Activated T-cell treated with anti-CD3 and anti-CD28 coated beads, Interleukin-2, amount 50 U/mL, for 4 hours (primary cell): ENCODE measurements at regions not wholly inside any gene's neighbourhood (a gene's known extent, or its start where the extent isn't known, plus 50 kb on each side); places are given as distances from the start of the nearest gene placed in this dataset.
"Not testable (repeated sequence)": the region's sequence is repeated elsewhere in the genome, so short reads cannot be mapped to it uniquely, and the experiment has no call there.

Experiments used
- ATAC-seq, 2 donors: fragments of 200-7000 bp; cut with Tn5 transposase; one replicate each; pipeline ENCODE4 v1.10.0; 2021
- DNase-seq: peaks from one replicate; pipeline ENCODE4 v3.0.0-alpha.2; 2020
- H3K27me3 Mint-ChIP-seq: one replicate; pipeline ENCODE4 v1.8.0; 2021; ENCODE audit warnings: low read depth, mixed read lengths
- H3K36me3 Mint-ChIP-seq: one replicate; pipeline ENCODE4 v1.8.0; 2022; ENCODE audit warnings: mixed read lengths; ENCODE audit not compliant: insufficient read depth
- H3K4me1 Mint-ChIP-seq: one replicate; pipeline ENCODE4 v1.8.0; 2021; ENCODE audit warnings: low read depth, mixed read lengths
- H3K4me3 Mint-ChIP-seq: one replicate; pipeline ENCODE4 v1.8.0; 2021; ENCODE audit warnings: mild to moderate bottlenecking, moderate library complexity, mixed read lengths
- H3K9me3 Mint-ChIP-seq: one replicate; pipeline ENCODE4 v1.8.0; 2021; ENCODE audit warnings: mixed read lengths

- H3K27me3 Mint-ChIP-seq: no peaks in the 10 kb centered on the region
- no peak for ATAC-seq
- H3K36me3 Mint-ChIP-seq: no peaks in the 10 kb centered on the region
- peaks cover 14% of the 10 kb centered on the region for H3K9me3 Mint-ChIP-seq
- H3K4me3 Mint-ChIP-seq: no peak overlapping the region
- no peaks in the 10 kb centered on the region for H3K4me1 Mint-ChIP-seq
- DNase-seq: no peak
These were observed 82.1 kb upstream of the BCHE start for GRCh38 chr3:165919284-165919683.

GRCh38 chr3:165918657-165918979 lies 81.4 kb upstream of the BCHE start:
- Mint-ChIP-seq H3K27me3 (no peaks in the 10 kb centered on the region), H3K4me1 (no peaks in the 10 kb centered on the region), H3K4me3 (no peak overlapping the region), H3K36me3 (no peaks in the 10 kb centered on the region), H3K9me3 (peaks cover 14% of the 10 kb centered on the region)
- no peak for ATAC-seq
- no peak for DNase-seq

- ATAC-seq, DNase-seq, H3K4me3 Mint-ChIP-seq, H3K4me1 Mint-ChIP-seq, H3K36me3 Mint-ChIP-seq, H3K27me3 Mint-ChIP-seq: not testable (repeated sequence)
- H3K9me3 Mint-ChIP-seq: peaks cover 14% of the 10 kb centered on the region
These were observed 80.9 kb upstream of the BCHE start for GRCh38 chr3:165917938-165918656.

- not testable (repeated sequence) for DNase-seq, H3K36me3 Mint-ChIP-seq
- H3K9me3 Mint-ChIP-seq: peaks cover 21% of the 10 kb centered on the region
These were observed 77.9 kb upstream of the BCHE start for GRCh38 chr3:165915104-165915503.

GRCh38 chr3:165903885-165904630 lies 66.8 kb upstream of the BCHE start:
- no peak overlapping the region for H3K4me3 Mint-ChIP-seq
- no peaks in the 10 kb centered on the region for H3K27me3 Mint-ChIP-seq
- H3K9me3 Mint-ChIP-seq: peaks cover 5% of the 10 kb centered on the region
- ATAC-seq (no peak), DNase-seq (no peak)
- no peaks in the 10 kb centered on the region for H3K4me1 Mint-ChIP-seq
- no peaks in the 10 kb centered on the region for H3K36me3 Mint-ChIP-seq

More at GRCh38 chr3:165915104-165915503, 77.9 kb upstream of the BCHE start:
- H3K27me3 Mint-ChIP-seq, H3K4me3 Mint-ChIP-seq, ATAC-seq, H3K4me1 Mint-ChIP-seq: not testable (repeated sequence)

GRCh38 chr3:165899066-165899465 lies 61.8 kb upstream of the BCHE start:
- Mint-ChIP-seq H3K4me3 (no peak overlapping the region), H3K9me3 (no peaks in the 10 kb centered on the region), H3K4me1 (no peaks in the 10 kb centered on the region), H3K36me3 (no peaks in the 10 kb centered on the region), H3K27me3 (no peaks in the 10 kb centered on the region)
- ATAC-seq: no peak
- no peak for DNase-seq

- DNase-seq: no peak
- no peaks in the 10 kb centered on the region for H3K4me1 Mint-ChIP-seq
- no peaks in the 10 kb centered on the region for H3K27me3 Mint-ChIP-seq
- H3K4me3 Mint-ChIP-seq: no peak overlapping the region
- no peaks in the 10 kb centered on the region for H3K9me3 Mint-ChIP-seq
- no peaks in the 10 kb centered on the region for H3K36me3 Mint-ChIP-seq
- ATAC-seq: no peak
These were observed 59.9 kb upstream of the BCHE start for GRCh38 chr3:165897137-165897536.

GRCh38 chr3:165895919-165896318 lies 58.7 kb upstream of the BCHE start:
- Mint-ChIP-seq H3K27me3 (no peaks in the 10 kb centered on the region), H3K9me3 (no peaks in the 10 kb centered on the region), H3K4me1 (no peaks in the 10 kb centered on the region), H3K36me3 (no peaks in the 10 kb centered on the region), H3K4me3 (no peak overlapping the region)
- ATAC-seq (no peak), DNase-seq (no peak)

- Mint-ChIP-seq H3K9me3 (no peaks in the 10 kb centered on the region), H3K36me3 (no peaks in the 10 kb centered on the region), H3K27me3 (no peaks in the 10 kb centered on the region), H3K4me3 (no peak overlapping the region), H3K4me1 (no peaks in the 10 kb centered on the region)
- DNase-seq: no peak
- ATAC-seq: no peak
These were observed 55.3 kb upstream of the BCHE start for GRCh38 chr3:165892565-165892964.
